ENCODE measurements at regions not wholly inside any gene's neighbourhood (a gene's known extent, or its start where the extent isn't known, plus 50 kb on each side); places are given as distances from the start of the nearest gene placed in this dataset.

GRCh38 chr3:135539351-135539750, 426.2 kb upstream of the PPP2R3A start:
- H3K27ac Mint-ChIP-seq, result no peak overlapping the region
- no peak overlapping the region for H3K4me3 Mint-ChIP-seq
- CTCF ChIA-PET, result no interaction called here
- POLR2A ChIA-PET, result no interaction called here
- DNase-seq (no peak), ATAC-seq (no peak)
- no peaks in the 10 kb centered on the region for H3K4me1 Mint-ChIP-seq (ENCODE audit: low read depth)
- H3K9me3 Mint-ChIP-seq (ENCODE audit: insufficient read depth), result no peaks in the 10 kb centered on the region
- no peaks in the 10 kb centered on the region for H3K27me3 Mint-ChIP-seq (ENCODE audit: low read depth)
- H3K36me3 Mint-ChIP-seq (ENCODE audit: low read depth), result no peaks in the 10 kb centered on the region

GRCh38 chr3:135539854-135540253, 425.7 kb upstream of the PPP2R3A start:
- H3K36me3 Mint-ChIP-seq (ENCODE audit: low read depth), result no peaks in the 10 kb centered on the region
- H3K27me3 Mint-ChIP-seq (ENCODE audit: low read depth), result no peaks in the 10 kb centered on the region
- H3K9me3 Mint-ChIP-seq (ENCODE audit: insufficient read depth), result no peaks in the 10 kb centered on the region
- no peak overlapping the region for H3K4me3 Mint-ChIP-seq
- POLR2A ChIA-PET, result no interaction called here
- ATAC-seq, result no peak
- CTCF ChIA-PET, result no interaction called here
- H3K27ac Mint-ChIP-seq, result no peak overlapping the region
- DNase-seq, result no peak
- H3K4me1 Mint-ChIP-seq (ENCODE audit: low read depth), result no peaks in the 10 kb centered on the region

GRCh38 chr3:135549928-135550494, 415.5 kb upstream of the PPP2R3A start:
- no peak for DNase-seq
- Mint-ChIP-seq H3K4me1 (ENCODE audit: low read depth) (no peaks in the 10 kb centered on the region), H3K9me3 (ENCODE audit: insufficient read depth) (no peaks in the 10 kb centered on the region), H3K27me3 (ENCODE audit: low read depth) (no peaks in the 10 kb centered on the region), H3K36me3 (ENCODE audit: low read depth) (no peaks in the 10 kb centered on the region), H3K4me3 (no peak overlapping the region), H3K27ac (no peak overlapping the region)
- CTCF ChIA-PET, result no interaction called here
- POLR2A ChIA-PET, result no interaction called here
- ATAC-seq, result no peak

- CTCF ChIA-PET, result no interaction called here
- Mint-ChIP-seq H3K27me3 (ENCODE audit: low read depth) (no peaks in the 10 kb centered on the region), H3K4me3 (no peak overlapping the region), H3K9me3 (ENCODE audit: insufficient read depth) (no peaks in the 10 kb centered on the region), H3K4me1 (ENCODE audit: low read depth) (no peaks in the 10 kb centered on the region), H3K27ac (no peak overlapping the region), H3K36me3 (ENCODE audit: low read depth) (no peaks in the 10 kb centered on the region)
- ATAC-seq (no peak), DNase-seq (no peak)
- POLR2A ChIA-PET, result no interaction called here
Observed at GRCh38 chr3:135556174-135556573, 409.4 kb upstream of the PPP2R3A start.

GRCh38 chr3:135558150-135558783, 407.3 kb upstream of the PPP2R3A start:
- Mint-ChIP-seq H3K9me3 (ENCODE audit: insufficient read depth) (no peaks in the 10 kb centered on the region), H3K27ac (no peak overlapping the region), H3K4me3 (no peak overlapping the region), H3K4me1 (ENCODE audit: low read depth) (no peaks in the 10 kb centered on the region), H3K27me3 (ENCODE audit: low read depth) (no peaks in the 10 kb centered on the region), H3K36me3 (ENCODE audit: low read depth) (no peaks in the 10 kb centered on the region)
- DNase-seq (no peak), ATAC-seq (no peak)
- ChIA-PET CTCF (no interaction called here), POLR2A (no interaction called here)

GRCh38 chr3:135558906-135559305, 406.6 kb upstream of the PPP2R3A start:
- Mint-ChIP-seq H3K9me3 (ENCODE audit: insufficient read depth) (no peaks in the 10 kb centered on the region), H3K27ac (no peak overlapping the region), H3K4me1 (ENCODE audit: low read depth) (no peaks in the 10 kb centered on the region), H3K27me3 (ENCODE audit: low read depth) (no peaks in the 10 kb centered on the region), H3K4me3 (no peak overlapping the region), H3K36me3 (ENCODE audit: low read depth) (no peaks in the 10 kb centered on the region)
- DNase-seq, result no peak
- ChIA-PET CTCF (no interaction called here), POLR2A (no interaction called here)
- ATAC-seq, result no peak

- no peak for ATAC-seq
- H3K4me3 Mint-ChIP-seq, result no peak overlapping the region
- no peaks in the 10 kb centered on the region for H3K36me3 Mint-ChIP-seq (ENCODE audit: low read depth)
- POLR2A ChIA-PET, result no interaction called here
- no peak for DNase-seq
- no peak overlapping the region for H3K27ac Mint-ChIP-seq
- CTCF ChIA-PET, result no interaction called here
- H3K4me1 Mint-ChIP-seq (ENCODE audit: low read depth), result no peaks in the 10 kb centered on the region
- H3K27me3 Mint-ChIP-seq (ENCODE audit: low read depth), result no peaks in the 10 kb centered on the region
- H3K9me3 Mint-ChIP-seq (ENCODE audit: insufficient read depth), result no peaks in the 10 kb centered on the region
Observed at GRCh38 chr3:135559802-135560201, 405.7 kb upstream of the PPP2R3A start.

- H3K9me3 Mint-ChIP-seq (ENCODE audit: insufficient read depth), result no peaks in the 10 kb centered on the region
- ChIA-PET CTCF (no interaction called here), POLR2A (no interaction called here)
- no peaks in the 10 kb centered on the region for H3K36me3 Mint-ChIP-seq (ENCODE audit: low read depth)
- DNase-seq, result no peak
- H3K4me3 Mint-ChIP-seq, result no peak overlapping the region
- no peaks in the 10 kb centered on the region for H3K4me1 Mint-ChIP-seq (ENCODE audit: low read depth)
- no peak overlapping the region for H3K27ac Mint-ChIP-seq
- ATAC-seq, result no peak
- no peaks in the 10 kb centered on the region for H3K27me3 Mint-ChIP-seq (ENCODE audit: low read depth)
Observed at GRCh38 chr3:135560847-135561246, 404.7 kb upstream of the PPP2R3A start.

- ATAC-seq (no peak), DNase-seq (no peak)
- Mint-ChIP-seq H3K4me1 (ENCODE audit: low read depth) (no peaks in the 10 kb centered on the region), H3K9me3 (ENCODE audit: insufficient read depth) (no peaks in the 10 kb centered on the region), H3K27me3 (ENCODE audit: low read depth) (no peaks in the 10 kb centered on the region), H3K36me3 (ENCODE audit: low read depth) (no peaks in the 10 kb centered on the region), H3K27ac (no peak overlapping the region), H3K4me3 (no peak overlapping the region)
- ChIA-PET POLR2A (no interaction called here), CTCF (no interaction called here)
Observed at GRCh38 chr3:135564696-135565095, 400.8 kb upstream of the PPP2R3A start.

- CTCF ChIA-PET, result no interaction called here
Observed at GRCh38 chr3:135565546-135565945, 400.0 kb upstream of the PPP2R3A start.

GRCh38 chr3:135567223-135567622, 398.3 kb upstream of the PPP2R3A start:
- POLR2A ChIA-PET, result no interaction called here
- Mint-ChIP-seq H3K27me3 (ENCODE audit: low read depth) (no peaks in the 10 kb centered on the region), H3K4me3 (no peak overlapping the region), H3K9me3 (ENCODE audit: insufficient read depth) (no peaks in the 10 kb centered on the region), H3K36me3 (ENCODE audit: low read depth) (no peaks in the 10 kb centered on the region), H3K4me1 (ENCODE audit: low read depth) (no peaks in the 10 kb centered on the region), H3K27ac (no peak overlapping the region)
- CTCF ChIA-PET, result no interaction called here
- ATAC-seq (no peak), DNase-seq (no peak)

More at GRCh38 chr3:135565546-135565945, 400.0 kb upstream of the PPP2R3A start:
- POLR2A ChIA-PET, result no interaction called here
- no peak for ATAC-seq
- Mint-ChIP-seq H3K27me3 (ENCODE audit: low read depth) (no peaks in the 10 kb centered on the region), H3K9me3 (ENCODE audit: insufficient read depth) (no peaks in the 10 kb centered on the region), H3K4me3 (no peak overlapping the region), H3K36me3 (ENCODE audit: low read depth) (no peaks in the 10 kb centered on the region), H3K4me1 (ENCODE audit: low read depth) (no peaks in the 10 kb centered on the region), H3K27ac (no peak overlapping the region)
- DNase-seq, result no peak

- no peak overlapping the region for H3K27ac Mint-ChIP-seq
- no peaks in the 10 kb centered on the region for H3K36me3 Mint-ChIP-seq (ENCODE audit: low read depth)
- H3K9me3 Mint-ChIP-seq (ENCODE audit: insufficient read depth), result no peaks in the 10 kb centered on the region
- H3K27me3 Mint-ChIP-seq (ENCODE audit: low read depth), result no peaks in the 10 kb centered on the region
- H3K4me3 Mint-ChIP-seq, result no peak overlapping the region
- no peaks in the 10 kb centered on the region for H3K4me1 Mint-ChIP-seq (ENCODE audit: low read depth)
- CTCF ChIA-PET, result no interaction called here
- ATAC-seq (no peak), DNase-seq (no peak)
- POLR2A ChIA-PET, result no interaction called here
Observed at GRCh38 chr3:135576751-135577150, 388.8 kb upstream of the PPP2R3A start.

- Mint-ChIP-seq H3K4me3 (no peak overlapping the region), H3K9me3 (ENCODE audit: insufficient read depth) (no peaks in the 10 kb centered on the region), H3K36me3 (ENCODE audit: low read depth) (no peaks in the 10 kb centered on the region), H3K27ac (no peak overlapping the region), H3K27me3 (ENCODE audit: low read depth) (no peaks in the 10 kb centered on the region), H3K4me1 (ENCODE audit: low read depth) (no peaks in the 10 kb centered on the region)
- ATAC-seq (no peak), DNase-seq (no peak)
- ChIA-PET POLR2A (no interaction called here), CTCF (no interaction called here)
Observed at GRCh38 chr3:135581806-135582205, 383.7 kb upstream of the PPP2R3A start.
